Osteoblast (primary cell): ENCODE measurements at regions not wholly inside any gene's neighbourhood (a gene's known extent, or its start where the extent isn't known, plus 50 kb on each side); places are given as distances from the start of the nearest gene placed in this dataset.

Source experiments
- DNase-seq: peaks from one replicate; pipeline ENCODE4 v3.0.0; 2011; ENCODE audit warnings: low spot score, mixed read lengths; ENCODE audit not compliant: insufficient read length; ENCODE audit errors: missing footprints
- H2AFZ ChIP-seq: 2 replicates; pipeline ENCODE4 v1.6.0; 2011; ENCODE audit warnings: mild to moderate bottlenecking, low read length
- H3K27ac ChIP-seq: 2 replicates; pipeline ENCODE4 v1.5.1; 2011; ENCODE audit warnings: mild to moderate bottlenecking, low read depth, low read length, moderate library complexity
- H3K27me3 ChIP-seq: 2 replicates; pipeline ENCODE4 v1.6.0; 2012; ENCODE audit warnings: mild to moderate bottlenecking, control low read depth, inconsistent platforms, low read length, moderate library complexity; ENCODE audit not compliant: insufficient read depth
- H3K36me3 ChIP-seq: 2 replicates; pipeline ENCODE4 v1.5.1; 2011; ENCODE audit warnings: mild to moderate bottlenecking, low read length, control low read depth, moderate library complexity; ENCODE audit not compliant: insufficient read depth
- H3K4me1 ChIP-seq: 2 replicates; pipeline ENCODE4 v1.5.1; 2011; ENCODE audit warnings: mild to moderate bottlenecking, low read length, control low read depth, moderate library complexity; ENCODE audit not compliant: insufficient read depth
- H3K4me2 ChIP-seq: 2 replicates; pipeline ENCODE4 v1.6.0; 2011; ENCODE audit warnings: mild to moderate bottlenecking, low read length; ENCODE audit not compliant: insufficient read depth
- H3K4me3 ChIP-seq: fragments of 200-600 bp; sonication (generic); 3 replicates; pipeline ENCODE4 v1.5.1; 2012; ENCODE audit warnings: mild to moderate bottlenecking, low read length, inconsistent platforms; ENCODE audit not compliant: insufficient read depth
- H3K79me2 ChIP-seq: 2 replicates; pipeline ENCODE4 v1.6.0; 2012; ENCODE audit warnings: mild to moderate bottlenecking, low read length, control low read depth, inconsistent platforms; ENCODE audit not compliant: insufficient read depth
- H3K9me3 ChIP-seq: 2 replicates; pipeline ENCODE4 v1.5.1; 2011; ENCODE audit warnings: low read depth, low read length, control low read depth
- H4K20me1 ChIP-seq: 2 replicates; pipeline ENCODE4 v1.6.0; 2012; ENCODE audit warnings: mild to moderate bottlenecking, low read length, control low read depth; ENCODE audit not compliant: insufficient read depth
- TF ChIP-seq, protein P1 (sequence below): IDR thresholded peaks from 2 replicates; pipeline ENCODE4 v1.5.1; 2011; ENCODE audit warnings: mild to moderate bottlenecking, low read depth, low read length, moderate library complexity; ENCODE audit errors: extremely low read depth

DNA sequence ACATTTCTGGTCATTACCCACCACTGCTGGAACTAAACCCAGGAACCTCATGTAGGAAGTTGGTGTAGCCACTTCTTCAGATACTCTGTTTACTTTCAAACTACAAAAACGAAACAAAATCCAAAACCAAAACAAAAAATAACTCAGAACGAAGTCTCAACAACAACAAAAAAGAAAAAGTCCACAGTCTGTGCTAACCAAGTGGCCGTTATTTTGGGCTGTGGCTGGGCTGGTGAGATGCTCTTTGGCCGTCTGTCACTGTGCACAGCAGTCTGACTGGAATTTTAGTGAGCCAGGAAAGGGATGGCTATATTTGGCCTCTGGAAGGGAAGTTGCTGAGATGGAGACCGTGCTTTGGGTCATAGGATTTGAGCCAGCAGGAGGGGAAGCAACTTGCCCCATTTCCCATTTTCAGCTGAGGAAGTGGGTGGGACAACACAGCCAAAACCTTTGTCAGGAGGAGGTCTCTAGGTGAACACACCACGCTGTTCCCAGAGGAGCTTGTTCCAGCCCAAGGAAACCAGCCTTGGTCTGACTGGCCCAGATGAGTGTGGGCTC, 334.1 kb downstream of the ZSWIM6 start:
- Histone ChIP-seq H2AFZ (peak overlapping the region; percentile 17), H3K9me3 (no peaks in the 10 kb centered on the region), H3K4me1 (no peaks in the 10 kb centered on the region), H3K4me3 (no peak overlapping the region), H4K20me1 (no peaks in the 10 kb centered on the region), H3K27me3 (peaks cover 10% of the 10 kb centered on the region), H3K79me2 (no peaks in the 10 kb centered on the region), H3K27ac (no peak overlapping the region), H3K36me3 (no peaks in the 10 kb centered on the region), H3K4me2 (peak overlapping the region; percentile 12)
- TF ChIP-seq, protein P1, sequence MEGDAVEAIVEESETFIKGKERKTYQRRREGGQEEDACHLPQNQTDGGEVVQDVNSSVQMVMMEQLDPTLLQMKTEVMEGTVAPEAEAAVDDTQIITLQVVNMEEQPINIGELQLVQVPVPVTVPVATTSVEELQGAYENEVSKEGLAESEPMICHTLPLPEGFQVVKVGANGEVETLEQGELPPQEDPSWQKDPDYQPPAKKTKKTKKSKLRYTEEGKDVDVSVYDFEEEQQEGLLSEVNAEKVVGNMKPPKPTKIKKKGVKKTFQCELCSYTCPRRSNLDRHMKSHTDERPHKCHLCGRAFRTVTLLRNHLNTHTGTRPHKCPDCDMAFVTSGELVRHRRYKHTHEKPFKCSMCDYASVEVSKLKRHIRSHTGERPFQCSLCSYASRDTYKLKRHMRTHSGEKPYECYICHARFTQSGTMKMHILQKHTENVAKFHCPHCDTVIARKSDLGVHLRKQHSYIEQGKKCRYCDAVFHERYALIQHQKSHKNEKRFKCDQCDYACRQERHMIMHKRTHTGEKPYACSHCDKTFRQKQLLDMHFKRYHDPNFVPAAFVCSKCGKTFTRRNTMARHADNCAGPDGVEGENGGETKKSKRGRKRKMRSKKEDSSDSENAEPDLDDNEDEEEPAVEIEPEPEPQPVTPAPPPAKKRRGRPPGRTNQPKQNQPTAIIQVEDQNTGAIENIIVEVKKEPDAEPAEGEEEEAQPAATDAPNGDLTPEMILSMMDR = no peak
- no peak for DNase-seq

DNA sequence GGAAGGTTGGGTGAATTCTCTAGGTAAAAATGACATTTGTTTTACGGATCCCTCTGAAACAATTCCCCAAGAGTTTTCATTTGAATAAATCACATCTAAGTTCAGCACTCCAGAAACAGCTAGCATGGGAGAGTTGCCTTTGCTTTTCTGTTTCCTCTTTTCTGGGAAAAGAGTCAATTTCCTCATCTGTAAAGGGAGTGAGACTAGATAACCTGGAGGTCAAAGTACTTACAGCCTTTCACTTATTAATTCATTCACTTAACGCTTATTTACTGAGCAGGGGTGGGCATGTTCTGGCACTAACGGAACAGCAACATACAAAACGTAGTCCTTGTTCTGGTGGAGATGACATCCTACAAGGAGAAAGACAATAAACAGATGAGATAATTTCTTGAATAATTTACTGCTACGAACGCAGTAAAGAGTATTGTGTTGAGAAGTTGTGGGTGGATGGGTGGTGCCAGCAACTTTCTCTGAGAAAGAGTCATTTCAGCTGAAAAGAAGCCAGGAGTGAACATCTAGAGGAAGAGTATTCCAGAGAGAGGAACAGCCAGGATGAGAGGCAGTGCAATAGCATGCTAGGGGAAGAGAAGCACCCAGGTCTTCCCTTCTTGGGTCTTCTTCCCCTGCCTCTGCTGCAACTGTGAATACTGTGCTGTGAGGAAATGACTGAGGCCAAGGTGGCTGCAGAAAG, 335.6 kb downstream of the ZSWIM6 start:
- Histone ChIP-seq H3K4me3 (no peak overlapping the region), H3K79me2 (no peaks in the 10 kb centered on the region), H3K27me3 (peaks cover 10% of the 10 kb centered on the region), H2AFZ (no peak overlapping the region), H3K27ac (no peak overlapping the region), H3K4me1 (no peaks in the 10 kb centered on the region), H3K4me2 (no peak overlapping the region), H3K36me3 (no peaks in the 10 kb centered on the region), H3K9me3 (no peaks in the 10 kb centered on the region), H4K20me1 (no peaks in the 10 kb centered on the region)
- no peak for DNase-seq
- TF ChIP-seq, protein P1 = no peak

- H3K9me3 ChIP-seq = no peaks in the 10 kb centered on the region
- H3K27me3 ChIP-seq = peaks cover 11% of the 10 kb centered on the region
- no peak overlapping the region for H3K27ac ChIP-seq
- TF ChIP-seq, protein P1 = no peak
- no peaks in the 10 kb centered on the region for H3K4me1 ChIP-seq
- no peak overlapping the region for H3K4me2 ChIP-seq
- no peak overlapping the region for H2AFZ ChIP-seq
- peak; percentile 64 for DNase-seq
- H3K79me2 ChIP-seq = no peaks in the 10 kb centered on the region
- H3K36me3 ChIP-seq = no peaks in the 10 kb centered on the region
- no peaks in the 10 kb centered on the region for H4K20me1 ChIP-seq
- H3K4me3 ChIP-seq = no peak overlapping the region
These were observed 337.5 kb downstream of the ZSWIM6 start for GRCh38 chr5:61669531-61669930.

- Histone ChIP-seq H3K4me3 (no peak overlapping the region), H2AFZ (no peak overlapping the region), H3K4me1 (no peaks in the 10 kb centered on the region), H3K9me3 (no peaks in the 10 kb centered on the region), H4K20me1 (no peaks in the 10 kb centered on the region), H3K27me3 (peaks cover 9% of the 10 kb centered on the region), H3K36me3 (no peaks in the 10 kb centered on the region), H3K79me2 (no peaks in the 10 kb centered on the region), H3K4me2 (no peak overlapping the region), H3K27ac (no peak overlapping the region)
- TF ChIP-seq, protein P1 = no peak
- DNase-seq = no peak
These were observed 338.9 kb downstream of the ZSWIM6 start for GRCh38 chr5:61670941-61671340.
